ENCODE measurements at regions not wholly inside any gene's neighbourhood (a gene's known extent, or its start where the extent isn't known, plus 50 kb on each side); places are given as distances from the start of the nearest gene placed in this dataset.

DNA sequence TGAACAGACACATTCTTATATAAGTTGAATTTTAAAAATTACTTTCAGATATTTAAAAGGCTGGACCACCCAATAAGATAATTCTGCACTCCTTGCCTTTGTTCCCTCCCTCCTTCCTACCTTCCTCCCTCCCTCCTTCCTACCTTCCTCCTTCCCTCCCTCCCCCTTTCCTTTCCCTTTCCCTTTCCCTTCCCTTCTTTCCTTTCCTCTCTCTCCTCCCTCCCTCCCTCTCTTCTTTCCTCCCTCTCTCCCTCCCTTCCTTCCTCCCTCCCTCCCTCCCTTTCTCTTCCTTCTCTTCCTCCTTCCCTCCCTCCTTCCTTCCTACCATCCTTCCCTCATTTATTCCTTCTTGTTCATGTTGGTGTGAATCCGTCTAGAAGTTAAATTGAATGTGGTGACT is 93.0 kb downstream of the ATP6V1G3 start:
- Mint-ChIP-seq H3K27ac (peak overlapping the region; percentile 28), H3K27me3 (no peaks in the 10 kb centered on the region), H3K4me1 (ENCODE audit: unreplicated experiment) (no peaks in the 10 kb centered on the region), H3K9me3 (no peaks in the 10 kb centered on the region), H3K4me3 (no peak overlapping the region), H3K36me3 (no peaks in the 10 kb centered on the region)
- no peak for DNase-seq (ENCODE audit: extremely low spot score, unreplicated experiment)
- TF ChIP-seq, protein P1, sequence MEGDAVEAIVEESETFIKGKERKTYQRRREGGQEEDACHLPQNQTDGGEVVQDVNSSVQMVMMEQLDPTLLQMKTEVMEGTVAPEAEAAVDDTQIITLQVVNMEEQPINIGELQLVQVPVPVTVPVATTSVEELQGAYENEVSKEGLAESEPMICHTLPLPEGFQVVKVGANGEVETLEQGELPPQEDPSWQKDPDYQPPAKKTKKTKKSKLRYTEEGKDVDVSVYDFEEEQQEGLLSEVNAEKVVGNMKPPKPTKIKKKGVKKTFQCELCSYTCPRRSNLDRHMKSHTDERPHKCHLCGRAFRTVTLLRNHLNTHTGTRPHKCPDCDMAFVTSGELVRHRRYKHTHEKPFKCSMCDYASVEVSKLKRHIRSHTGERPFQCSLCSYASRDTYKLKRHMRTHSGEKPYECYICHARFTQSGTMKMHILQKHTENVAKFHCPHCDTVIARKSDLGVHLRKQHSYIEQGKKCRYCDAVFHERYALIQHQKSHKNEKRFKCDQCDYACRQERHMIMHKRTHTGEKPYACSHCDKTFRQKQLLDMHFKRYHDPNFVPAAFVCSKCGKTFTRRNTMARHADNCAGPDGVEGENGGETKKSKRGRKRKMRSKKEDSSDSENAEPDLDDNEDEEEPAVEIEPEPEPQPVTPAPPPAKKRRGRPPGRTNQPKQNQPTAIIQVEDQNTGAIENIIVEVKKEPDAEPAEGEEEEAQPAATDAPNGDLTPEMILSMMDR (conservative IDR thresholded peaks at IDR 0.05): no peak

DNA sequence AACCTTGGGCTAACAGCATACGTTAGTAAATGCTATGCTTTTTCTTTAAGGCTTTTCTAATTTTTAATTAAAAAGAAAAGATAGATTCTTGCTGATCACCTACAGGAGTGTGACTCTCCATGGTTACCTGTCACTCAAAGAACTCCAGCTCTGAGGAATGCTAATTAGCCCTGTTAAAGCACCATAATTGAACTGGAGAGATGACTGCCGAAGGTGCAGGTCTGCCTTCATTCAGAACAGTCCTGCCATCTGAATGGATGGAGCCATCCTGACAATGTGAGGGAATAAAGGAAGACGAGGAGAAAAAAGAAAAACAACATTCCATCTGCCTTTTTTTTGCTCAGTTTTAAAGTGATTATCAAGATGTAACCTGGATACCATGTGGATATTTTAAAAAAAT is 94.6 kb downstream of the ATP6V1G3 start:
- H3K36me3 Mint-ChIP-seq: no peaks in the 10 kb centered on the region
- no peak overlapping the region for H3K27ac Mint-ChIP-seq
- no peak overlapping the region for H3K4me3 Mint-ChIP-seq
- H3K27me3 Mint-ChIP-seq: no peaks in the 10 kb centered on the region
- DNase-seq (ENCODE audit: extremely low spot score, unreplicated experiment): no peak
- no peaks in the 10 kb centered on the region for H3K9me3 Mint-ChIP-seq
- no peaks in the 10 kb centered on the region for H3K4me1 Mint-ChIP-seq (ENCODE audit: unreplicated experiment)
- TF ChIP-seq, protein P1 (conservative IDR thresholded peaks at IDR 0.05): no peak

DNA sequence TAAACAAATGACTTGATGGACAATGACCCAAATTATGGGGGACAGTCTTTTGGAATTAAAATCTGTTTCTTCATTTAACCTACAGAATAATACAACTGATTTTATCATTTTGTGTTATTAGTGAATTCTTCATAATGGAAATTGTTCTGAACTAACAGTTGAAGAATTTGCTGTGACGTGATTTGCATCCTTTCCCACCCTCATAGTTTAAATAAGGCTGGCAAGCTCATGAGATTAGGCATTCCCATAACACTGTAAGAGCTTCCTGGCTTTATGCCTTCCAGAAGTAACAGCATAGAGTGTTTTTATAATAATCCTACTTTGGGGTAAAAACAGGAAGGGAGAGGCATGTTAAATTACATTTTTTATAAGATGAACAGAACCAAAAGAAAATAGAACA is 95.7 kb downstream of the ATP6V1G3 start:
- H3K36me3 Mint-ChIP-seq: no peaks in the 10 kb centered on the region
- no peaks in the 10 kb centered on the region for H3K4me1 Mint-ChIP-seq (ENCODE audit: unreplicated experiment)
- no peak for DNase-seq (ENCODE audit: extremely low spot score, unreplicated experiment)
- H3K9me3 Mint-ChIP-seq: no peaks in the 10 kb centered on the region
- TF ChIP-seq, protein P1 (conservative IDR thresholded peaks at IDR 0.05): no peak
- no peaks in the 10 kb centered on the region for H3K27me3 Mint-ChIP-seq
- H3K4me3 Mint-ChIP-seq: no peak overlapping the region
- H3K27ac Mint-ChIP-seq: no peak overlapping the region

DNA sequence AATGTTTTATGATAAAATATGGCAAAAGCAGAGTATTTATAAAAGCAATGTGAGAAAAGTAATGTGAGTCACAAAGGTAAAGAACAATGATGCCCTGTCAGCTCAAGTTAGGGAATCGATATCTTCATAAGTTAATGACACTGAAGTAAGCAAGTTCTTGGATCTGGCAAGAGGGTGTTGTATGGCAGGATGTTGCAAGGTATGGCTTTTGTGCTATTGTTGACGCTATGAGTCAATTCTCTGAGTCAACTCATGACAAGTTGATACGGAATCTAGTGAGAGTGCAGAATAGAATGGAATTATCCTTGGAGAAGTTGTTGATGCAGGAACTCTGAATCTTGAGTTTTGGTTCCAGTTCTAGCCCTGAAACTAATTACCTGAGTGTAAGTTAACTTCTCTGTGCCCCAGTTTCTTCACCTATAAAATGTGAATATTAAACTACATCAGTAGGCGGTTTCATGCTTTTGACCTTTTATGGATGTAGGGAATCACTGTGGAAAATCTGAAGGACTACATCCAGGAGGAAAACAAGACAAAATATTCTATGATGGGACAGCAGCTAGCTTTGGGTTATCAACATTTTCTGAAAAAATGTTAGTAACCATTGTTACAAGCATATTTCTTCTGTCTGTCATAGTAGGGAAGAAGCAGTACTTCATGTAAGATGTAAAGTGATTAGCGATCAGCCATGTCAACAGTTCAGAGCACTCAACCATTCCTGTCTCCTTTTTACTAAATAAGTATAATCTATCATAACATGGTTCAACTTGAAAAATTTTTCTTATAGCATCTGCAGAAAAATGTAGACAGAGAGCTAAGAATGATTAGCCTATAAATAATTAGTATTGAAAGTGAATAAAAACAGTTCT is 96.9 kb downstream of the ATP6V1G3 start:
- TF ChIP-seq, protein P1 (conservative IDR thresholded peaks at IDR 0.05): no peak
- H3K27ac Mint-ChIP-seq: peak overlapping the region; percentile 70
- H3K27me3 Mint-ChIP-seq: no peaks in the 10 kb centered on the region
- no peak overlapping the region for H3K4me3 Mint-ChIP-seq
- no peaks in the 10 kb centered on the region for H3K9me3 Mint-ChIP-seq
- no peaks in the 10 kb centered on the region for H3K36me3 Mint-ChIP-seq
- H3K4me1 Mint-ChIP-seq (ENCODE audit: unreplicated experiment): no peaks in the 10 kb centered on the region
- no peak for DNase-seq (ENCODE audit: extremely low spot score, unreplicated experiment)

DNA sequence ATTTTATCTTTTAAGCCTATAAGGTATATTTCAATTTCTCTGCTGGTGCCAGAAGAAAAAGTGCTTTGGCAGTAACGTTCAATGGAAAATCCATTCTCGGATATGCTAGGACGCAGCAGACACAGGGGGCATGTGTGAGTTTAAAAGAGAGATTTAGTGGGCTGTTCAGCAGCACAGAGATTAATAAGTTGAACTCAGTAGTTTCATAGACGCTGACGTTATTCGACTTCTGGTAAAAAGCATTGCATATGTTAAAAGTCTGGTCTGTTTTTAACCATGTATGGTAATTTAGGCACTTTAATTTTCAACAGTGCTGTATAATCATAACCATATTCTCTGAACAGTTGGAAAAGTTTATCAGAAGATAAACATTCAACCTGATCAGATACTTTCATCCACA is 99.6 kb downstream of the ATP6V1G3 start:
- DNase-seq (ENCODE audit: extremely low spot score, unreplicated experiment): no peak
- Mint-ChIP-seq H3K27me3 (no peaks in the 10 kb centered on the region), H3K4me3 (no peak overlapping the region), H3K36me3 (no peaks in the 10 kb centered on the region), H3K4me1 (ENCODE audit: unreplicated experiment) (no peaks in the 10 kb centered on the region), H3K27ac (no peak overlapping the region), H3K9me3 (no peaks in the 10 kb centered on the region)
- TF ChIP-seq, protein P1 (conservative IDR thresholded peaks at IDR 0.05): no peak
